ENCODE measurements at regions not wholly inside any gene's neighbourhood (a gene's known extent, or its start where the extent isn't known, plus 50 kb on each side); places are given as distances from the start of the nearest gene placed in this dataset.
"Not testable (repeated sequence)": the region's sequence is repeated elsewhere in the genome, so short reads cannot be mapped to it uniquely, and the experiment has no call there.

DNA sequence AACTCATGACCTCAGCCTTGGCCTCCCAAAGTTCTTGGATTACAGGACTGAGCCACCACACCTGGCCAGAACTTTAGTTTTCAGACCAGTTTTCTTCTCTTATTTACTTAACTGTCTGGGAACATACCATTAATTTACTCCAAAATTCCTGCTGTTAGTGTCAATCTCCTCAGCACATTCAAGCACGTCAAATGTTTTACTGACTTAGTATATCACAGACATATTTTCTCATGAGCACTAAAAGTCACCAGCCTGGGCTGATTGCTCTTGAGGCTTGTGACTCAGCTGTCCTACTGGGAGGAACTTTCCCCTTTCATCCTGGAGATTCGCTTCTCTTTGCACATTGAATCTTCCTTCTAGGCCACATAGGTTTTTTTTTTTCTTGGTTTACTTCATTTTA lies 109.6 kb downstream of the PCDH18 start:
- no peaks in the 10 kb centered on the region for H3K4me1 Mint-ChIP-seq
- no peak overlapping the region for H3K27ac Mint-ChIP-seq
- peaks cover 3 to 21% (median 4%) of the 10 kb centered on the region in 3 donors for H3K9me3 Mint-ChIP-seq
- no peaks in the 10 kb centered on the region for H3K36me3 Mint-ChIP-seq
- H3K4me3 Mint-ChIP-seq, result no peak overlapping the region
- no peaks in the 10 kb centered on the region for H3K27me3 Mint-ChIP-seq

DNA sequence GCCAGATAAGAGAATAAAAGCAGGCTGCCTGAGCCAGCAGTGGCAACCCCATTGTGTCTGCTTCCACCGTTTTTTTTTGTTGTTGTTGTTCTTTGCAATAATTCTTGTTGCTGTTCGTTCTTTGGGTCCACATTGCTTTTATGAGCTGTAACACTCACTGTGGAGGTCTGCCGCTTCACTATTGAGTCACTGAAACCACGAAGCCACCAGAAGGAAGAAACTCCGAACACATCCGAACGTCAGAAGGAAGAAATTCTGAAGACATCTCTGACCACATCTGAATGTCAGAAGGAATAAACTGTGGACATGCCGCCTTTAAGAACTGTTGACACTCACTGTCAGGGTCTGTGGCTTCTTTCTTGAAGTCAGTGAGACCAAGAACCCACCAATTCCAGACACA lies 110.5 kb downstream of the PCDH18 start:
- Mint-ChIP-seq H3K9me3 (peaks cover 3 to 17% (median 4%) of the 10 kb centered on the region in 3 donors), H3K4me1 (no peaks in the 10 kb centered on the region), H3K27ac (no peak overlapping the region), H3K27me3 (no peaks in the 10 kb centered on the region), H3K36me3 (no peaks in the 10 kb centered on the region), H3K4me3 (no peak overlapping the region)

DNA sequence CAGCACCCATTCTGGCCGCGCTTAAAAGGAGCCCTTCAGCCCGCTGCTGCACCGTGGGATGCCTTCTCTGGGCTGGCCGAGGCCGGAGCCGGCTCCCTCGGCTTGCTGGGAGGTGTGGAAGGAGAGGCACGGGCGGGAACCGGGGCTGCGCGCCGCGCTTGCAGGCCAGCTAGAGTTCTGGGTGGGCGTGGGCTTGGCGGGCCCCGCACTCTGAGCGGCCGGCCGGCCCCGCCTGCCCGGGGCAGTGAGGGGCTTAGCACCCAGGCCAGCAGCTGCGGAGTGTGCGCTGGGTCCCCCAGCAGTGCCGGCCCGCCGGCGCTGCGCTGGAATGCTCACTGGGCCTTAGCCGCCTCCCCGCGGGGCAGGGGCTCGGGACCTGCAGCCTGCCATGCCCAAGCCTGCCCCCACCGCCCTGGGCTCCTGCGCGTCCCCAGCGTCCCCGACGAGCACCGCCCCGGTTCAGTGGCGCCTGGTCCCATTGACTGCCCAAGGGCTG lies 111.3 kb downstream of the PCDH18 start:
- no peaks in the 10 kb centered on the region for H3K27me3 Mint-ChIP-seq
- no peaks in the 10 kb centered on the region for H3K4me1 Mint-ChIP-seq
- H3K9me3 Mint-ChIP-seq, result peaks cover 3 to 17% (median 4%) of the 10 kb centered on the region in 3 donors
- H3K4me3 Mint-ChIP-seq, result no peak overlapping the region
- no peaks in the 10 kb centered on the region for H3K36me3 Mint-ChIP-seq
- H3K27ac Mint-ChIP-seq, result no peak overlapping the region

DNA sequence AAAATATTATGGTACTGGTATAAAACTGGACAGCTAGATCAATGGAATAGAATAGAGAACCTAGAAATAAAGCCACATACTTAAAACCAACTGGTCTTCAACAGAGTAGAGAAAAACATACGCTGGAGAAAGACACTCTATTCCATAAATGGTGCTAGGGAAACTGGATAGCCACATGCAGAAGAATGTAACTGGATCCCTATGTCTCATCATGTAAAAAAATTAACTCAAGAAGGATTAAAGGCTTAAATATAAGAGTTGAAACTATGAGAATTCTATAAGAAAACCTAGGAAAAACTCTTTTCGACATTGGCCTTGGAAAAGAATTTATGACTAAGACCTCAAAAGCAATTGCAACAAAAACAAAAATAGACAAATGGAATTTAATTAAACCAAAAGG lies 114.6 kb downstream of the PCDH18 start:
- H3K27me3 Mint-ChIP-seq, result no peaks in the 10 kb centered on the region

DNA sequence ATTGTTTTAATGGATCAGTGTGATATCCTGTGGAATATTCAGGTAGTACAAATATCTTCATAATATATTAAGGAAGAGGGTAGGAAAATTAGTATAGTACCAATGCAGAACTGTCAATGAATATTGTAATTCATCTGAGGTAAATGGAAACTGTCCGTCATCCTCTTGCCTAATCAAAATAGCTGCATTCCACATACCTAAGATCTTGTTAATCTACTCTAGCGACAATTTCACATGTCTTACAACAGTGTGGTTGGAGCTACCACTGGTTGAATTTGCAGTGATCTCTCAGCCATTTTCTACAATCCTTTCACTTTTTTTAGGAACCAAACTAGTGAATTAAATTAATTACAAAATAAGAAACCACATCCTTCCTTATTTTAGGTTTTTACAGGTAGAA lies 117.5 kb downstream of the PCDH18 start:
- H3K9me3 Mint-ChIP-seq, result peaks cover 0 to 4% (median under 1%) of the 10 kb centered on the region in 3 donors
- no peaks in the 10 kb centered on the region for H3K4me1 Mint-ChIP-seq
- H3K4me3 Mint-ChIP-seq, result no peak overlapping the region
- H3K27ac Mint-ChIP-seq, result no peak overlapping the region
- H3K36me3 Mint-ChIP-seq, result no peaks in the 10 kb centered on the region
- H3K27me3 Mint-ChIP-seq, result no peaks in the 10 kb centered on the region

More for the DNA sequence above, 114.6 kb downstream of the PCDH18 start:
- no peaks in the 10 kb centered on the region for H3K4me1 Mint-ChIP-seq
- peaks cover under 1 to 12% (median under 1%) of the 10 kb centered on the region in 3 donors for H3K9me3 Mint-ChIP-seq
- H3K4me3 Mint-ChIP-seq, result no peak overlapping the region
- no peaks in the 10 kb centered on the region for H3K36me3 Mint-ChIP-seq
- no peak overlapping the region for H3K27ac Mint-ChIP-seq

DNA sequence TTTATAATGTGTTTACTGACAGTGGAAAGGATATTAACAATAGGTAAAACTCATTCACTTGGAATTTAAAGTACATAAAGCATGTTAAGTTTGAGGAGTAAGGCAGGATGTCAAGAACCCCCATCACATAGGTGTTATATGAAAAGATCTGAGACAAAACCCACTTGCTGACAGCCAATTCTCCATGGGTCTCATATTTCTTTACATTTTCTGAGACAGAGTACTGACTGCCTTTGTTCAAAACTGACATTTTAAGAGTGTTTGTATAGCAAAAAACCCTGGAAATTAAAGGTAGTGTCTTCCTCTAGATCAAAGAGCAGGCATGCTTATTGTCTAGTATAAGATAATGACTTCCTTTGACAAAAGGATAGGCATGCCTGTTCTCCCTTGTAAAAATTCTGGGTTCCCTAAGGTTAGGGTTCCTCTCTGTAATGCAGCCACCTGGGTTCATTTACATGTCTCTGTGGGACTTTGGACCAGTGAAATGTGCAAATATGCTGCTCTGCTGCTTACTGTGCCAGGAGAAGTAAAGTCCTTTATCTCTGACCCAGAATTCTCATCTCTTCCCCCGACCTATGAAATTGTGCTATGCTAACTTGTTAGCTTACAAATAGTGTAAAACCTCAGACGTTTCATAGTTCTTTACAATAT lies 123.6 kb downstream of the PCDH18 start:
- Mint-ChIP-seq H3K36me3 (peaks cover 2% of the 10 kb centered on the region), H3K4me1 (no peaks in the 10 kb centered on the region), H3K9me3 (peaks cover 0 to 13% (median 3%) of the 10 kb centered on the region in 3 donors), H3K27me3 (no peaks in the 10 kb centered on the region), H3K4me3 (no peak overlapping the region), H3K27ac (no peak overlapping the region)

DNA sequence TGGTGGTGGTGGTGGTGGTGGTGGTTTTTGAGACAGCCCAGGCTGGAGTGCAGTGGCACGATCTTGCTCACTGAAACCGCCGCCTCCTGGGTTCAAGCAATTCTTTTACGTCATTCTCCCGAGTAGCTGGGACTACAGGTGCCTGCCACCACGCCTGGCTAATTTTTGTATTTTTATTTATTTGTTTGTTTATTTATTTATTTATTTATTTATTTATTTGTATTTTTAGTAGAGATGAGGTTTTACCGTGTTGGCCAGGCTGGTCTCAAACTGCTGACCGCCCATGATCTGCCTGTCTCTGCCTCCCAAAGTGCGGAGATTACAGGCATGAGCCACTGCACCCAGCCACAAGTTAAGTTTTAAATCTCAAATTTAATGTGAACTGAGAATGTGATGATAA lies 126.5 kb downstream of the PCDH18 start:
- H3K27ac Mint-ChIP-seq, H3K36me3 Mint-ChIP-seq, H3K4me3 Mint-ChIP-seq, H3K27me3 Mint-ChIP-seq, H3K4me1 Mint-ChIP-seq: not testable (repeated sequence)
- H3K9me3 Mint-ChIP-seq, result peaks cover 0 to 13% (median 4%) of the 10 kb centered on the region in 3 donors

DNA sequence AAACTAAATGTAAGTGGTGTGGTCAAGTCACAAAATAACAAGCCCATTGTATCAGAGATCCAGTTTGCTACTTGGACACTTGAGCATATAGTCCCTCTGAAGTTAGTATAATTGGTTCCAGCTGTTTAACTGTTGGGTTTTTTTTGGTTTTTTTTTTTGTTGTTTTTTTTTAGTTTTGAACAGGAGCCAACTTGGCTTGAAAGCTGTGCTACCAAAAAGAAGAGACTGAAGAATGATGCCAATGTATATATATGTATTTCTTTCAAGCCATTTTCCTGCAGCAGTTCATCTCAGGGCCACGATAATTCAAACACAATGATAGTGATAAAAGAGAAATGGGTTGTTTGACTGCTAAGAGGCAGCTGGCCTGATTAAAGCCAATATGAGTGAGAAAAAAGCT lies 138.3 kb downstream of the PCDH18 start:
- H3K27me3 Mint-ChIP-seq, result no peaks in the 10 kb centered on the region

DNA sequence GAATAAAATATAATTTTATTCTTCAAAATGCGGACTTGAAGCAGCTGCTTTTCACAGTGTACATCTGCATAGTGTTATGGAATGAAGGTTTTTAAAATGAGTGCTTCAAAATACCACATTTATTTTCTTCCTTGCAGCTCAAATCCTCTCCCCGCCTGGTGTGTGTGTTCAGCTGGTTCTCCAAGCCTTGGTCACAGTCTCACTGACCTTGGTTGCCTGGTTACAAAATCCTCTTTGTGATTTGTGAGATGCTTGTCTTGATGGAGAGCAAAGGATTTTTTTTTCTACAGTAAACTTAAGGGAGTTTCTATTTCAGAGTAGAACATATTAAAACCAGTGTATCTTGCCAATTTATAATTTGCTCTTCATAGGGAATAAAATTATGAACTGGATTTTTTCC lies 139.2 kb downstream of the PCDH18 start:
- H3K9me3 Mint-ChIP-seq, result no peaks in the 10 kb centered on the region
- peaks cover 1% of the 10 kb centered on the region for H3K36me3 Mint-ChIP-seq
- no peaks in the 10 kb centered on the region for H3K4me1 Mint-ChIP-seq

More for the DNA sequence above, 138.3 kb downstream of the PCDH18 start:
- H3K9me3 Mint-ChIP-seq, result no peaks in the 10 kb centered on the region
- no peak overlapping the region for H3K27ac Mint-ChIP-seq
- H3K4me3 Mint-ChIP-seq, result no peak overlapping the region
- H3K36me3 Mint-ChIP-seq, result peaks cover 1% of the 10 kb centered on the region
- H3K4me1 Mint-ChIP-seq, result no peaks in the 10 kb centered on the region

DNA sequence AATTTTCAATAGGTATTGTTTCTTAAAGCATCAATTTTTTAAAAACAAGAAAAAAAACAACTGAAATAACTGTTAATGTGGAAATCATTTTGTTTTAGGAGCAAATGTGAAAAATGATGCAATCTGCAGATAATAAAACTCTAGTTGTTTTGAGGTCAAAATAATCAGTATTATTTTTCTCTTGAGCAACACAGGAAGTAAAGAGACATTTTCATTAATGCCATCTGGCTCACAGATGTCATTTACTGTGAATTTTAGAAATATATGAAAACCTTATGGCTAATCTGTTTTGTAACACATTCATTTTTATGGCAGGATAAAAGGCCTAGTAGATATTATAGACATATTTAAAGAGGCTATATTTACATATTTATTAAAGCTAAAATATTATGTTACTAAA lies 141.6 kb downstream of the PCDH18 start:
- H3K27ac Mint-ChIP-seq, result no peak overlapping the region
- H3K4me3 Mint-ChIP-seq, result no peak overlapping the region
- no peaks in the 10 kb centered on the region for H3K4me1 Mint-ChIP-seq
- no peaks in the 10 kb centered on the region for H3K27me3 Mint-ChIP-seq
- peaks cover 1% of the 10 kb centered on the region for H3K36me3 Mint-ChIP-seq
- no peaks in the 10 kb centered on the region for H3K9me3 Mint-ChIP-seq

More for the DNA sequence above, 139.2 kb downstream of the PCDH18 start:
- no peak overlapping the region for H3K4me3 Mint-ChIP-seq
- no peak overlapping the region for H3K27ac Mint-ChIP-seq
- H3K27me3 Mint-ChIP-seq, result no peaks in the 10 kb centered on the region

DNA sequence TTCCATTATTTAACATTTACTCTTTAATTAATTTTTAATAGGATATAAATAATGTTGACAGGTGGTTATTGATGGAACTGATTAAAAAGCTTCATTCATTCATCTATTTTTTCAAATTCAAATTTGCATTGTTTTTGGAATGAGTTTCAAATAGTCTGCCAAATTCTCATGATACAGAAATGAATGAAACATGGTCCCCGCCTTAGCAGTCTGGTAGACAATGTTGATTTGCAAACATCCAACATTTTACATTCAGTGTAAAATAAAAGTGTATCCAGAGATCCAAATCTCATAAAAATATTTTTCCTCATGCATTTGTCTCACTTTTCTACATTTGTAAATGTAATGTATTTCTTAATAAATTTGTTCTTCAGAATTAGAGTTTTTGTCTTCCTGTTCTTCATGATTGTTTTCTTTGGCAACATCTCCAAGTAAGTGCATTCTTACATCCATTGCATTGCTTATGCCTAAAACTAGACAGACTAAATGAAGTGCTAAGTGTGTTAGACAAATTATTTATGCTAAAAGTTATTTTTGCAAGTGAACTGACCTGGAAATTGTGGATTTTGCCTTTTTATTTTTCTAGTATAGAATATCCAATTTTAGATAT lies 142.3 kb downstream of the PCDH18 start:
- H3K36me3 Mint-ChIP-seq, result peaks cover 1% of the 10 kb centered on the region
- no peaks in the 10 kb centered on the region for H3K9me3 Mint-ChIP-seq
- H3K4me1 Mint-ChIP-seq, result no peaks in the 10 kb centered on the region
- H3K4me3 Mint-ChIP-seq, result no peak overlapping the region
- no peak overlapping the region for H3K27ac Mint-ChIP-seq
- no peaks in the 10 kb centered on the region for H3K27me3 Mint-ChIP-seq

DNA sequence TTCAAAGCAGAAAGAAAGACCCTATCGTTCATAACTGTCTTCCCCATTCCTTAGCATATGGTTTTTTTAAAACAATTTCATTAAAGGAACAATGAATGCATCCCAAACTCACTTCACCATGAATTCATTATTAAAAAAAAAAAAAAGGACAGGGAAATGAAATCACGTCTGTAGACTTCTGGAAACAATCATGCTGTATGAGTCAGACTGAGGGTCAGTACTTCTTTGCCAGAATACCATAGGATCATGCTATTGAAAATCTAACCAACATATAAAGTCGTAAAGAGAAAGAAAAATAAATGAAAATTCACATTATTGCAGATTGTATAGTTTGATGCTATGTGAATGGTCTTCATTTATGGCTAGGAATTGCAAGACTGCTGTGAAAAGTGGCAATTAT lies 144.4 kb downstream of the PCDH18 start:
- Mint-ChIP-seq H3K4me3 (no peak overlapping the region), H3K27ac (no peak overlapping the region), H3K36me3 (no peaks in the 10 kb centered on the region), H3K27me3 (no peaks in the 10 kb centered on the region), H3K9me3 (peaks cover 2 to 4% (median 2%) of the 10 kb centered on the region in 3 donors), H3K4me1 (no peaks in the 10 kb centered on the region)

DNA sequence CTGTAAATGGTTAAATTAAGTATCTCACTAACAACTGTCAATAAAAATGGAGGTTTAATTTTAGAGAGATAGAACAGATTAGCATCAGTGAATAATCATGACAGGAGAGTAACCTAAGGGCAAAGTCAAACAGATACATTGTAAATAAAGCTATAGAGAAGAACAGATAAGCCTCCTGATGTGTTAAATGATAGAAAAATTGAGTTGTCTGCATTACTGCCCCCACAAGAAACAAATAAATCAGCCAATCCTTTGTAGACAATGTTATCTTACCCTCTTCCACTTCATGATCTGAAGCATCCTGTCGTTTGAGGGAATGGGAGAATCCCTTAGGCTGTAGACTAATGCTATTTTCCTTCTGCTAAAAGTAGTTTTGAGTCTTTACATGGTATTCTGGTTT lies 147.8 kb downstream of the PCDH18 start:
- no peak overlapping the region for H3K27ac Mint-ChIP-seq
- H3K27me3 Mint-ChIP-seq, result no peaks in the 10 kb centered on the region
- no peaks in the 10 kb centered on the region for H3K36me3 Mint-ChIP-seq

DNA sequence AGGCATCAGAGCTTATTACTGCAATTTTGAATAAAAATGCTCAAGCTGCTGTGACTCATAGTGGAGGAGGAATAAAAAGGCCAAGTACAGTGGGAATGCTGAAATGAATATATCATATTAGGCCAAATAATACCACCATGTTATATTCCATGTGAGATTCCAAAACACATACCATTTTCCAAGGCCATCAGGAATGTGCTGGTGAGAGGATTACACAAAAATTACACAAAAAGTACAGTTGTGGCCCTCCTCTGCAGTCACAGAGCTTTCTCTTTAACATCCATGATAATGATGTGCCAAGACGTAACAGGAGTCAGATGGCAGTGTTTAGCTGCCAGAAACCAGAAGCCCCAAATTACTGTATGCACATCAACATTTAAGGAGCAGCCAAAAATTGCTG lies 153.5 kb downstream of the PCDH18 start:
- H3K27ac Mint-ChIP-seq, result no peak overlapping the region
- no peaks in the 10 kb centered on the region for H3K27me3 Mint-ChIP-seq
- peaks cover 4 to 11% (median 8%) of the 10 kb centered on the region in 3 donors for H3K9me3 Mint-ChIP-seq
- no peak overlapping the region for H3K4me3 Mint-ChIP-seq
- H3K4me1 Mint-ChIP-seq, result no peaks in the 10 kb centered on the region
- no peaks in the 10 kb centered on the region for H3K36me3 Mint-ChIP-seq

More for the DNA sequence above, 147.8 kb downstream of the PCDH18 start:
- Mint-ChIP-seq H3K4me1 (no peaks in the 10 kb centered on the region), H3K4me3 (no peak overlapping the region), H3K9me3 (peaks cover 3 to 8% (median 4%) of the 10 kb centered on the region in 3 donors)

DNA sequence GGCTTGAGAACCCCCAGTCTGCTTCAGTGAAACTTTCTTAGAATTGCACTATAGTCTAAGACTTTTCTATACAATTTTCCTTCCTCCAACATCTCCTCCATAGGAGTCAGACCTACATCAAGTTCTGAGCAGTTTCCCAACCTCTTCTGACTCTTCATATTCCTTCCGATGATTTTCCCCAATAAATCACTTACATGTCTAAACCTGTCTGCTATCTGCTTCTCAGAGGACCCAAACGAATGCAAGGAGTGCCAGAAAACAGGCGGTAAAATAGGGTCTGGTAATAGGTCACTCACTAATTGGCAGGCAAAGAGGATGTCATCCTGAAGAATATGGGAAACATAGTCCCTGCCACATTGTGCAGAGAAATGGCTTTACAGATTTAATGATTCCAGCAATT lies 153.9 kb downstream of the PCDH18 start:
- Mint-ChIP-seq H3K27ac (no peak overlapping the region), H3K9me3 (peaks cover 2 to 10% (median 9%) of the 10 kb centered on the region in 3 donors), H3K36me3 (no peaks in the 10 kb centered on the region), H3K4me1 (no peaks in the 10 kb centered on the region), H3K4me3 (no peak overlapping the region), H3K27me3 (no peaks in the 10 kb centered on the region)

DNA sequence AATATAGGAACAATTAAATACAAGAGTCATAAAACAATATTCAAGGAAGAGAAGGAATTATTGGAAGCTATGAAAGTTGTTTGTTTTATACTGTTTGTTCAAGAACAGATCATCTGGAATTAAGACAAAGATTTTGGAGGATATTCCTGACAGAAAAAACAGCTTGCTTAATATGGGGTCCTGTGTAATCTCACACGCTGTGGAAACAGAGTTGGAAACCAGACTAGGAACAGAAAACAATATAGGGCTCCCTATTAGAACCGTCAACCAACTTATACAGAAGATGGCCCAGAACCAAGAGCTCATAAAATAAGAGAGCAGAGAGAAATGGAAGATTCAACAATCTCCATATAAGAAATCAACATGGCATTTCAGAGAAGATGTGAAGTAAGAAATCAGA lies 156.0 kb downstream of the PCDH18 start:
- Mint-ChIP-seq H3K4me3 (no peak overlapping the region), H3K4me1 (no peaks in the 10 kb centered on the region), H3K27me3 (no peaks in the 10 kb centered on the region)

More for the DNA sequence above, 156.0 kb downstream of the PCDH18 start:
- no peak overlapping the region for H3K27ac Mint-ChIP-seq
- no peaks in the 10 kb centered on the region for H3K36me3 Mint-ChIP-seq
- H3K9me3 Mint-ChIP-seq, result peaks cover 2 to 11% (median 7%) of the 10 kb centered on the region in 3 donors
